ENCODE measurements at regions not wholly inside any gene's neighbourhood (a gene's known extent, or its start where the extent isn't known, plus 50 kb on each side); places are given as distances from the start of the nearest gene placed in this dataset.

DNA sequence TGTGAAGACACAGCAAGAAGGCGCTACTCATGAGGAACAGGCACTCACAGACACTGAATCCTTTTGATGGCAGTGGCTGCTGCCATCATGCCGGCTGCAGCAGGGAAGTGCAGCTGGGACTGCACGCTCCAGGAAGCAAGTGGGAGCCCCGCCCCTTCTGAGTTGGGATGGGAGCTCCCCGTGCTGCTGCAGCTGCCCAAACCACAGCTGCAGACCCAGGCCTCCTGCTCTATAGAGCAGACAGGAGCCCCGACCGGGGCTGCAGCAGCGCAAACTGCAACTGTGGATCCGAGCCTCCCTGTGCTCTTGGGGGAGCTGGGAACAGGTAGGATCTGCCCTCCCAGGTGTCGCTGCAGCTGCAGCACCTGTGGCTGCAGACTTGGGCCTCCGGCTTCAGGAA, 65.2 kb upstream of the MARK1 start (continued):
- TF ChIP-seq, protein P1, sequence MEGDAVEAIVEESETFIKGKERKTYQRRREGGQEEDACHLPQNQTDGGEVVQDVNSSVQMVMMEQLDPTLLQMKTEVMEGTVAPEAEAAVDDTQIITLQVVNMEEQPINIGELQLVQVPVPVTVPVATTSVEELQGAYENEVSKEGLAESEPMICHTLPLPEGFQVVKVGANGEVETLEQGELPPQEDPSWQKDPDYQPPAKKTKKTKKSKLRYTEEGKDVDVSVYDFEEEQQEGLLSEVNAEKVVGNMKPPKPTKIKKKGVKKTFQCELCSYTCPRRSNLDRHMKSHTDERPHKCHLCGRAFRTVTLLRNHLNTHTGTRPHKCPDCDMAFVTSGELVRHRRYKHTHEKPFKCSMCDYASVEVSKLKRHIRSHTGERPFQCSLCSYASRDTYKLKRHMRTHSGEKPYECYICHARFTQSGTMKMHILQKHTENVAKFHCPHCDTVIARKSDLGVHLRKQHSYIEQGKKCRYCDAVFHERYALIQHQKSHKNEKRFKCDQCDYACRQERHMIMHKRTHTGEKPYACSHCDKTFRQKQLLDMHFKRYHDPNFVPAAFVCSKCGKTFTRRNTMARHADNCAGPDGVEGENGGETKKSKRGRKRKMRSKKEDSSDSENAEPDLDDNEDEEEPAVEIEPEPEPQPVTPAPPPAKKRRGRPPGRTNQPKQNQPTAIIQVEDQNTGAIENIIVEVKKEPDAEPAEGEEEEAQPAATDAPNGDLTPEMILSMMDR (IDR thresholded peaks at IDR 0.05; ENCODE audit: control extremely low read depth in 1 of 3, insufficient read depth in 1 of 3, low read depth in 1 of 3, low read length in 3 of 3): peak in 2 of 3 experiments; percentile 2 to 13; a peak in 2 of 4 replicates
- TF ChIP-seq CHD2 (IDR thresholded peaks at IDR 0.05; ENCODE audit: low read length): no peak
- TF ChIP-seq PHF8 (conservative IDR thresholded peaks at IDR 0.05; ENCODE audit: low read depth, low read length): no peak
- no peak for TF ChIP-seq POU5F1 (IDR thresholded peaks at IDR 0.05; ENCODE audit: low read depth, low read length)
- TF ChIP-seq RBBP5 (IDR thresholded peaks at IDR 0.05; ENCODE audit: borderline replicate concordance, low read depth, low read length): no peak
- no peak for TF ChIP-seq BRCA1 (IDR thresholded peaks at IDR 0.05; ENCODE audit: low read depth, low read length)
- TF ChIP-seq KDM5A (IDR thresholded peaks at IDR 0.05; ENCODE audit: low read length): no peak
- TF ChIP-seq SP1 (IDR thresholded peaks at IDR 0.05; ENCODE audit: low read depth, low read length): no peak
- TF ChIP-seq JUND (IDR thresholded peaks at IDR 0.05; ENCODE audit: low read length): no peak
- TF ChIP-seq TAF7 (optimal IDR thresholded peaks at IDR 0.05; ENCODE audit: borderline replicate concordance, low read depth, low read length): no peak
- TF ChIP-seq SRF (IDR thresholded peaks at IDR 0.05; ENCODE audit: low read depth, low read length): 0 out of 2 replicates have a peak, but pooled peaks have one; percentile 12
- TF ChIP-seq GTF2F1 (IDR thresholded peaks at IDR 0.05; ENCODE audit: borderline replicate concordance, low read depth, low read length): no peak
- TF ChIP-seq, protein P2, sequence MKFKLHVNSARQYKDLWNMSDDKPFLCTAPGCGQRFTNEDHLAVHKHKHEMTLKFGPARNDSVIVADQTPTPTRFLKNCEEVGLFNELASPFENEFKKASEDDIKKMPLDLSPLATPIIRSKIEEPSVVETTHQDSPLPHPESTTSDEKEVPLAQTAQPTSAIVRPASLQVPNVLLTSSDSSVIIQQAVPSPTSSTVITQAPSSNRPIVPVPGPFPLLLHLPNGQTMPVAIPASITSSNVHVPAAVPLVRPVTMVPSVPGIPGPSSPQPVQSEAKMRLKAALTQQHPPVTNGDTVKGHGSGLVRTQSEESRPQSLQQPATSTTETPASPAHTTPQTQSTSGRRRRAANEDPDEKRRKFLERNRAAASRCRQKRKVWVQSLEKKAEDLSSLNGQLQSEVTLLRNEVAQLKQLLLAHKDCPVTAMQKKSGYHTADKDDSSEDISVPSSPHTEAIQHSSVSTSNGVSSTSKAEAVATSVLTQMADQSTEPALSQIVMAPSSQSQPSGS (IDR thresholded peaks at IDR 0.05; ENCODE audit: low read length): no peak
- TF ChIP-seq POLR2AphosphoS5 (IDR thresholded peaks at IDR 0.05; ENCODE audit: low read depth, low read length): no peak
- no peak for TF ChIP-seq CBX8 (IDR thresholded peaks at IDR 0.05; ENCODE audit: borderline replicate concordance, low read depth, low read length)

Data from H1 (cell line).